ENCODE measurements at regions not wholly inside any gene's neighbourhood (a gene's known extent, or its start where the extent isn't known, plus 50 kb on each side); places are given as distances from the start of the nearest gene placed in this dataset.

GRCh38 chr6:12654107-12654506 is 62.5 kb upstream of the PHACTR1 start:
- H3K36me3 Mint-ChIP-seq (ENCODE audit: insufficient read depth, unreplicated experiment) = no peaks in the 10 kb centered on the region
- no peak for DNase-seq (ENCODE audit: unreplicated experiment)
- peaks cover 35% of the 10 kb centered on the region for H3K27me3 Mint-ChIP-seq (ENCODE audit: insufficient read depth, unreplicated experiment)
- POLR2A ChIA-PET = no interaction called here
- no peak overlapping the region for H3K4me3 Mint-ChIP-seq (ENCODE audit: unreplicated experiment)
- TF ChIP-seq CTCF (IDR thresholded peaks at IDR 0.05; ENCODE audit: unreplicated experiment) = no peak
- H3K4me1 Mint-ChIP-seq (ENCODE audit: insufficient read depth, unreplicated experiment) = no peaks in the 10 kb centered on the region
- no TSS peak for BruUV-seq (replicated peaks)
- CTCF ChIA-PET = interaction anchor here (0.7 to 1.2 kb wide), 2 partner anchors 13 to 238 kb away, joined by 3 to 4 read pairs; no protein-coding TSS in a partner anchor
- H3K9me3 Mint-ChIP-seq (ENCODE audit: unreplicated experiment) = no peaks in the 10 kb centered on the region
- no peak overlapping the region for H3K27ac Mint-ChIP-seq (ENCODE audit: low read depth, unreplicated experiment)
- intact Hi-C loops (cut with micrococcal nuclease) = no loop called here

GRCh38 chr6:12654514-12654913 is 62.1 kb upstream of the PHACTR1 start:
- Mint-ChIP-seq H3K36me3 (ENCODE audit: insufficient read depth, unreplicated experiment) (no peaks in the 10 kb centered on the region), H3K4me1 (ENCODE audit: insufficient read depth, unreplicated experiment) (no peaks in the 10 kb centered on the region), H3K4me3 (ENCODE audit: unreplicated experiment) (no peak overlapping the region), H3K27ac (ENCODE audit: low read depth, unreplicated experiment) (no peak overlapping the region), H3K9me3 (ENCODE audit: unreplicated experiment) (no peaks in the 10 kb centered on the region), H3K27me3 (ENCODE audit: insufficient read depth, unreplicated experiment) (peaks cover 31% of the 10 kb centered on the region)
- BruUV-seq (replicated peaks) = no TSS peak
- ChIA-PET POLR2A (no interaction called here), CTCF (interaction anchor here (0.7 kb wide), 2 partner anchors 14 to 19 kb away, joined by 3 read pairs; no protein-coding TSS in a partner anchor)
- TF ChIP-seq CTCF (IDR thresholded peaks at IDR 0.05; ENCODE audit: unreplicated experiment) = no peak
- intact Hi-C loops (cut with micrococcal nuclease) = no loop called here
- DNase-seq (ENCODE audit: unreplicated experiment) = no peak

GRCh38 chr6:12656906-12657305 is 59.7 kb upstream of the PHACTR1 start:
- CTCF ChIA-PET = interaction anchor here (0.6 to 0.7 kb wide), 2 partner anchors 259 to 674 kb away, joined by 3 read pairs; no protein-coding TSS in a partner anchor
- no peak for DNase-seq (ENCODE audit: unreplicated experiment)
- intact Hi-C loops (cut with micrococcal nuclease) = no loop called here
- Mint-ChIP-seq H3K27me3 (ENCODE audit: insufficient read depth, unreplicated experiment) (peaks cover 27% of the 10 kb centered on the region), H3K4me1 (ENCODE audit: insufficient read depth, unreplicated experiment) (no peaks in the 10 kb centered on the region), H3K9me3 (ENCODE audit: unreplicated experiment) (no peaks in the 10 kb centered on the region), H3K36me3 (ENCODE audit: insufficient read depth, unreplicated experiment) (no peaks in the 10 kb centered on the region), H3K27ac (ENCODE audit: low read depth, unreplicated experiment) (no peak overlapping the region), H3K4me3 (ENCODE audit: unreplicated experiment) (no peak overlapping the region)
- no TSS peak for BruUV-seq (replicated peaks)
- POLR2A ChIA-PET = no interaction called here
- TF ChIP-seq CTCF (IDR thresholded peaks at IDR 0.05; ENCODE audit: unreplicated experiment) = no peak

GRCh38 chr6:12657884-12658283 is 58.7 kb upstream of the PHACTR1 start:
- intact Hi-C loops (cut with micrococcal nuclease) = no loop called here
- CTCF ChIA-PET = interaction anchor here (0.7 kb wide), 1 partner anchor 673 kb away, joined by 3 read pairs; no protein-coding TSS in a partner anchor
- no peak for DNase-seq (ENCODE audit: unreplicated experiment)
- H3K27ac Mint-ChIP-seq (ENCODE audit: low read depth, unreplicated experiment) = no peak overlapping the region
- no peak overlapping the region for H3K4me3 Mint-ChIP-seq (ENCODE audit: unreplicated experiment)
- H3K4me1 Mint-ChIP-seq (ENCODE audit: insufficient read depth, unreplicated experiment) = no peaks in the 10 kb centered on the region
- no peaks in the 10 kb centered on the region for H3K9me3 Mint-ChIP-seq (ENCODE audit: unreplicated experiment)
- no peaks in the 10 kb centered on the region for H3K36me3 Mint-ChIP-seq (ENCODE audit: insufficient read depth, unreplicated experiment)
- BruUV-seq (replicated peaks) = no TSS peak
- H3K27me3 Mint-ChIP-seq (ENCODE audit: insufficient read depth, unreplicated experiment) = peaks cover 17% of the 10 kb centered on the region
- POLR2A ChIA-PET = no interaction called here
- TF ChIP-seq CTCF (IDR thresholded peaks at IDR 0.05; ENCODE audit: unreplicated experiment) = no peak
